ENCODE measurements at regions not wholly inside any gene's neighbourhood (a gene's known extent, or its start where the extent isn't known, plus 50 kb on each side); places are given as distances from the start of the nearest gene placed in this dataset.
A peak's percentile ranks its signal among the peaks of the same experiment; 100 is the strongest.

DNA sequence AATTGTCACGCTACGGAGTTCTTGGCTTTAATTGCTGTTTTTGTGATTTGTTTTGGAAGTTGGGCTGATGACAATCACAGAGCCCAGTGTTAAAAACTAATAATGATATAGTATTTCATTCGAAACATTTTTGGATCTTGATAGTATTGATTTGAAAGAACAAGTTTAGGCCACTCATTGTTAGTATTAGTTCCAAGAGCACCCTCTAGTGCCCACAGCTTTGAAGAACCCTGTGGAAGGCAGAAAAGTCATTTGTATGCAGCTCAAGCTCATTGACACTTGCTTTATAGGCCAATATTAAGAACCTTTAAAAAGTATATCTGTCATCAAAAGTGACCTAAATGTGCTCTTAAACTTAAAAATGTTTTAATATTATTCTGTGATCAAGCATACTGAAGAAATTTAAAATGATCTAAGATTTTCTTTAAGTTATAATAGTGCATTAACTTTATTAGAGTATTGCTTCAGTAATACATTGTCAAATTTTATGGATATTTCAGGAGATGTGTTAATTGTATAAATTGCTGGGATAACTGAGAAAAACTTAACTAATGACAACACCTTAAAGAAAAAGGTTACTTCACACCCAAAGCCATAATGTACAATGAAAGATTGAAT lies 191.0 kb downstream of the GRB14 start:
- no peak overlapping the region; a peak in 1 of 4 replicates for H3K4me3 ChIP-seq (ENCODE audit: low read depth in 2 of 2, low read length in 1 of 2)
- no peaks in the 10 kb centered on the region for H3K9me2 ChIP-seq
- no peaks in the 10 kb centered on the region for H3K4me1 ChIP-seq (ENCODE audit: control insufficient read depth in 1 of 2, insufficient read depth in 2 of 2, low read depth in 1 of 2, low read length in 1 of 2)
- no peaks in the 10 kb centered on the region for H3K27me3 ChIP-seq (ENCODE audit: insufficient read depth)
- H3F3A ChIP-seq (replicated peaks; ENCODE audit: insufficient read depth), result no peaks in the 10 kb centered on the region
- DNase-seq, result peak; percentile 17
- no peaks in the 10 kb centered on the region for H3K79me2 ChIP-seq (ENCODE audit: insufficient read depth)
- H3K4me2 ChIP-seq, result no peak overlapping the region
- H3K36me3 ChIP-seq (replicated peaks in 1 of 2; ENCODE audit: control insufficient read depth in 1 of 2, insufficient read depth in 2 of 2, low read length in 1 of 2), result no peaks in the 10 kb centered on the region
- no peak overlapping the region for H2AFZ ChIP-seq (ENCODE audit: low read depth)
- no peak overlapping the region for H3K27ac ChIP-seq (ENCODE audit: low read depth in 2 of 2, low read length in 1 of 2)
- no peaks in the 10 kb centered on the region for H4K20me1 ChIP-seq (ENCODE audit: insufficient read depth)
- WGBS (ENCODE audit: low lambda C conversion rate), result 73% methylated on average over 3 of the region's 3 CpGs
- TF ChIP-seq, protein P1, sequence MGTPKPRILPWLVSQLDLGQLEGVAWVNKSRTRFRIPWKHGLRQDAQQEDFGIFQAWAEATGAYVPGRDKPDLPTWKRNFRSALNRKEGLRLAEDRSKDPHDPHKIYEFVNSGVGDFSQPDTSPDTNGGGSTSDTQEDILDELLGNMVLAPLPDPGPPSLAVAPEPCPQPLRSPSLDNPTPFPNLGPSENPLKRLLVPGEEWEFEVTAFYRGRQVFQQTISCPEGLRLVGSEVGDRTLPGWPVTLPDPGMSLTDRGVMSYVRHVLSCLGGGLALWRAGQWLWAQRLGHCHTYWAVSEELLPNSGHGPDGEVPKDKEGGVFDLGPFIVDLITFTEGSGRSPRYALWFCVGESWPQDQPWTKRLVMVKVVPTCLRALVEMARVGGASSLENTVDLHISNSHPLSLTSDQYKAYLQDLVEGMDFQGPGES (IDR thresholded peaks at IDR 0.05; ENCODE audit: low read depth, low read length), result no peak
- no peak for TF ChIP-seq USF2 (IDR thresholded peaks at IDR 0.05; ENCODE audit: borderline replicate concordance, low read depth, low read length)
- TF ChIP-seq MEF2A (IDR thresholded peaks at IDR 0.05; ENCODE audit: borderline replicate concordance, low read depth), result no peak
- TF ChIP-seq GABPA (IDR thresholded peaks at IDR 0.05; ENCODE audit: low read depth), result no peak
- peak; percentile 74 for TF ChIP-seq SMC3 (IDR thresholded peaks at IDR 0.05; ENCODE audit: low read depth, low read length)
- TF ChIP-seq FOXM1 (IDR thresholded peaks at IDR 0.05; ENCODE audit: low read depth), result no peak
- TF ChIP-seq RAD21 (IDR thresholded peaks at IDR 0.05; ENCODE audit: low read length), result peak; percentile 86
- no peak for TF ChIP-seq JUND (IDR thresholded peaks at IDR 0.05)
- TF ChIP-seq, protein P2, sequence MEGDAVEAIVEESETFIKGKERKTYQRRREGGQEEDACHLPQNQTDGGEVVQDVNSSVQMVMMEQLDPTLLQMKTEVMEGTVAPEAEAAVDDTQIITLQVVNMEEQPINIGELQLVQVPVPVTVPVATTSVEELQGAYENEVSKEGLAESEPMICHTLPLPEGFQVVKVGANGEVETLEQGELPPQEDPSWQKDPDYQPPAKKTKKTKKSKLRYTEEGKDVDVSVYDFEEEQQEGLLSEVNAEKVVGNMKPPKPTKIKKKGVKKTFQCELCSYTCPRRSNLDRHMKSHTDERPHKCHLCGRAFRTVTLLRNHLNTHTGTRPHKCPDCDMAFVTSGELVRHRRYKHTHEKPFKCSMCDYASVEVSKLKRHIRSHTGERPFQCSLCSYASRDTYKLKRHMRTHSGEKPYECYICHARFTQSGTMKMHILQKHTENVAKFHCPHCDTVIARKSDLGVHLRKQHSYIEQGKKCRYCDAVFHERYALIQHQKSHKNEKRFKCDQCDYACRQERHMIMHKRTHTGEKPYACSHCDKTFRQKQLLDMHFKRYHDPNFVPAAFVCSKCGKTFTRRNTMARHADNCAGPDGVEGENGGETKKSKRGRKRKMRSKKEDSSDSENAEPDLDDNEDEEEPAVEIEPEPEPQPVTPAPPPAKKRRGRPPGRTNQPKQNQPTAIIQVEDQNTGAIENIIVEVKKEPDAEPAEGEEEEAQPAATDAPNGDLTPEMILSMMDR (IDR thresholded peaks at IDR 0.05), result peak; percentile 78
- ChIA-PET POLR2A (no interaction called here), CTCF (interaction anchor here (0.7 to 4.3 kb wide), 15 partner anchors 13 to 1260 kb away, joined by 3 to 27 read pairs (median 4); no protein-coding TSS in a partner anchor)
- H3K9ac ChIP-seq, result no peak overlapping the region
- no peaks in the 10 kb centered on the region for H3K9me3 ChIP-seq

DNA sequence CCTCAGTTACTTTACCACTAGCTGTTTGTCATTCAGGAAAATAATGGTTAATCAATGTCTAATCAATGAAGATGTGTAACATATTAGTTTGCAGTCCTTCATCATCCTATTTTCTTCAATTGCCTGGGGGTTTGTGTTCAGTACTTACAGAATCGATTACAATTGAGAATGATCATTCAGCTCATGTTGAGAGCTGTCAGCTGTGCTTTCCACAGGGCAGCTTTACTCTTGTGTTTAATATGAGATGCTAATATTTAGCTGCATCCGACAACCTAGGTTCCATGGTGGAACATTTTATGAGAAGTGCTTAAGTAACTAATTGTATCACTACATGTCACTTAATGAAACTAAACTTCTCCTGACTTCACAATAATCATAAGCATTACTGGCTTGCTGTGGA lies 191.9 kb downstream of the GRB14 start:
- no peak overlapping the region for H3K4me3 ChIP-seq (ENCODE audit: low read depth in 2 of 2, low read length in 1 of 2)
- no peaks in the 10 kb centered on the region for H3K27me3 ChIP-seq (ENCODE audit: insufficient read depth)
- no peak overlapping the region for H3K9ac ChIP-seq
- H3K27ac ChIP-seq (ENCODE audit: low read depth in 2 of 2, low read length in 1 of 2), result no peak overlapping the region
- no peaks in the 10 kb centered on the region for H3K4me1 ChIP-seq (ENCODE audit: control insufficient read depth in 1 of 2, insufficient read depth in 2 of 2, low read depth in 1 of 2, low read length in 1 of 2)
- no peaks in the 10 kb centered on the region for H3K9me3 ChIP-seq
- no peaks in the 10 kb centered on the region for H3K36me3 ChIP-seq (replicated peaks in 1 of 2; ENCODE audit: control insufficient read depth in 1 of 2, insufficient read depth in 2 of 2, low read length in 1 of 2)
- TF ChIP-seq YY1 (IDR thresholded peaks at IDR 0.05; ENCODE audit: low read depth) (no peak), FOXJ3 (CRISPR knock-in tag; IDR thresholded peaks at IDR 0.05) (no peak), POLR2AphosphoS5 (IDR thresholded peaks at IDR 0.05; ENCODE audit: low read depth, low read length) (no peak), GATA2 (CRISPR knock-in tag; IDR thresholded peaks at IDR 0.05) (no peak)
- TF ChIP-seq, protein P3, sequence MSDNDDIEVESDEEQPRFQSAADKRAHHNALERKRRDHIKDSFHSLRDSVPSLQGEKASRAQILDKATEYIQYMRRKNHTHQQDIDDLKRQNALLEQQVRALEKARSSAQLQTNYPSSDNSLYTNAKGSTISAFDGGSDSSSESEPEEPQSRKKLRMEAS (IDR thresholded peaks at IDR 0.05; ENCODE audit: low read depth), result no peak
- TF ChIP-seq, protein P4, sequence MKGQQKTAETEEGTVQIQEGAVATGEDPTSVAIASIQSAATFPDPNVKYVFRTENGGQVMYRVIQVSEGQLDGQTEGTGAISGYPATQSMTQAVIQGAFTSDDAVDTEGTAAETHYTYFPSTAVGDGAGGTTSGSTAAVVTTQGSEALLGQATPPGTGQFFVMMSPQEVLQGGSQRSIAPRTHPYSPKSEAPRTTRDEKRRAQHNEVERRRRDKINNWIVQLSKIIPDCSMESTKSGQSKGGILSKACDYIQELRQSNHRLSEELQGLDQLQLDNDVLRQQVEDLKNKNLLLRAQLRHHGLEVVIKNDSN (IDR thresholded peaks at IDR 0.05; ENCODE audit: borderline replicate concordance, low read depth), result no peak
- no peak overlapping the region for H2AFZ ChIP-seq (ENCODE audit: low read depth)
- H3F3A ChIP-seq (replicated peaks; ENCODE audit: insufficient read depth), result no peaks in the 10 kb centered on the region
- WGBS (ENCODE audit: low lambda C conversion rate), result 50% methylated on average over 2 of the region's 2 CpGs
- H4K20me1 ChIP-seq (ENCODE audit: insufficient read depth), result no peaks in the 10 kb centered on the region
- H3K9me2 ChIP-seq, result no peaks in the 10 kb centered on the region
- H3K79me2 ChIP-seq (ENCODE audit: insufficient read depth), result no peaks in the 10 kb centered on the region
- no peak overlapping the region for H3K4me2 ChIP-seq
- ChIA-PET CTCF (interaction anchor here (0.7 to 4.3 kb wide), 14 partner anchors 19 to 1248 kb away, joined by 3 to 27 read pairs (median 4); no protein-coding TSS in a partner anchor), POLR2A (no interaction called here)
- no peak for DNase-seq

All from SK-N-SH (cell line).